ENCODE measurements at regions not wholly inside any gene's neighbourhood (a gene's known extent, or its start where the extent isn't known, plus 50 kb on each side); places are given as distances from the start of the nearest gene placed in this dataset.
A peak's percentile ranks its signal among the peaks of the same experiment; 100 is the strongest.

DNA sequence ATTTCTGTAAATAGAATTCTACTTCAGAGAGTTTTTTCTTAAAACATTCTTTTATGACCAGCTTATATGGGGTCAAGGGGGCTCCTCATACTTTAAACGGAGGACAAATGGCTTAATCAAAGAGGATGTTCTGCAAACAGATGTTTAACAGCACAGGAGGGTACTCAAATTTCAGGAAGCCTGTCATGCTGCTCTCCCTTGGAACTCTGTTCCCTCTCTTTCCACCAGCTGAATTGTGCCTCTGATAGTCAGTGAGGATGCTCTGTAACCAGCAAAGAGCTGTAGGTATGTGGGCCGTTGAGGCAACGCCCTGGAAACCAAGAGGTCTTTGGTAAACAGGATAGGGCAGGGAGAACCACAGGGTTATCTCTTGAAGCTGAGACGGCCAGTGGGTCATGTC is 161.1 kb downstream of the C5orf15 start:
- Histone ChIP-seq H3K79me2 (ENCODE audit: low read length) (no peaks in the 10 kb centered on the region), H3K27ac (ENCODE audit: low read length) (no peak overlapping the region), H3K27me3 (ENCODE audit: low read length) (no peaks in the 10 kb centered on the region), H3K4me3 (ENCODE audit: low read length) (no peak overlapping the region), H3K9me2 (replicated peaks; ENCODE audit: low read length) (no peaks in the 10 kb centered on the region), H2AFZ (ENCODE audit: low read length) (no peak overlapping the region), H4K20me1 (ENCODE audit: low read length) (no peaks in the 10 kb centered on the region), H3F3A (ENCODE audit: low read length, unreplicated experiment) (no peaks in the 10 kb centered on the region), H3K4me2 (ENCODE audit: low read length) (no peak overlapping the region), H3K4me1 (ENCODE audit: insufficient read depth, low read length) (no peaks in the 10 kb centered on the region), H3K9ac (ENCODE audit: low read length) (no peak overlapping the region), H3K36me3 (ENCODE audit: low read depth, low read length) (no peaks in the 10 kb centered on the region), H3K9me3 (ENCODE audit: low read length) (no peaks in the 10 kb centered on the region)
- intact Hi-C loops (cut with micrococcal nuclease): no loop called here
- CTCF ChIA-PET: no interaction called here
- TF ChIP-seq EZH2phosphoT487 (IDR thresholded peaks at IDR 0.05; ENCODE audit: borderline replicate concordance, low read length) (no peak), EZH2 (IDR thresholded peaks at IDR 0.05; ENCODE audit: low read length, unreplicated experiment) (no peak)
- TF ChIP-seq, protein P1, sequence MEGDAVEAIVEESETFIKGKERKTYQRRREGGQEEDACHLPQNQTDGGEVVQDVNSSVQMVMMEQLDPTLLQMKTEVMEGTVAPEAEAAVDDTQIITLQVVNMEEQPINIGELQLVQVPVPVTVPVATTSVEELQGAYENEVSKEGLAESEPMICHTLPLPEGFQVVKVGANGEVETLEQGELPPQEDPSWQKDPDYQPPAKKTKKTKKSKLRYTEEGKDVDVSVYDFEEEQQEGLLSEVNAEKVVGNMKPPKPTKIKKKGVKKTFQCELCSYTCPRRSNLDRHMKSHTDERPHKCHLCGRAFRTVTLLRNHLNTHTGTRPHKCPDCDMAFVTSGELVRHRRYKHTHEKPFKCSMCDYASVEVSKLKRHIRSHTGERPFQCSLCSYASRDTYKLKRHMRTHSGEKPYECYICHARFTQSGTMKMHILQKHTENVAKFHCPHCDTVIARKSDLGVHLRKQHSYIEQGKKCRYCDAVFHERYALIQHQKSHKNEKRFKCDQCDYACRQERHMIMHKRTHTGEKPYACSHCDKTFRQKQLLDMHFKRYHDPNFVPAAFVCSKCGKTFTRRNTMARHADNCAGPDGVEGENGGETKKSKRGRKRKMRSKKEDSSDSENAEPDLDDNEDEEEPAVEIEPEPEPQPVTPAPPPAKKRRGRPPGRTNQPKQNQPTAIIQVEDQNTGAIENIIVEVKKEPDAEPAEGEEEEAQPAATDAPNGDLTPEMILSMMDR (conservative IDR thresholded peaks at IDR 0.05; ENCODE audit: low read depth, low read length): no peak
- ATAC-seq (no peak), DNase-seq (no peak)
- BruUV-seq (replicated peaks): no TSS peak
- POLR2A ChIA-PET (ENCODE audit: unreplicated experiment): no interaction called here

DNA sequence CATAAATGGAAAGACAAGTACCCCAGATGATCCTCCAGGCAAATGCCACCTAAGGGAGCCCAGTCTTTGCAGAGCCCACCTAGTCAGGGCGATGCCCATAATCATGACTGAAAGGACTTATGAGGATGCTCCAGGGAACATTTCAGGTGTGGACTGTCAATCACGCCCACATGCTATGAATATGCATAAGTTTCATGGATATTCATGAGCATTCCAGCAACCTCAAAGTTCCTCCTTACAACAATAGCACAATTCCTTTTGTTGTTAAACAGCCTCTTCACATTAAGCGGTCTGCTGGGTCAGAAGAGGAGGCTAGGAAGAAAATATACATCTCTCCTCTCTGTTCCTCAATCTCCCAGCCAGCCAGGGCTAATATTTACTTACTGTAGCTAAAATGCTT is 161.6 kb downstream of the C5orf15 start:
- POLR2A ChIA-PET (ENCODE audit: unreplicated experiment): no interaction called here
- intact Hi-C loops (cut with micrococcal nuclease): no loop called here

DNA sequence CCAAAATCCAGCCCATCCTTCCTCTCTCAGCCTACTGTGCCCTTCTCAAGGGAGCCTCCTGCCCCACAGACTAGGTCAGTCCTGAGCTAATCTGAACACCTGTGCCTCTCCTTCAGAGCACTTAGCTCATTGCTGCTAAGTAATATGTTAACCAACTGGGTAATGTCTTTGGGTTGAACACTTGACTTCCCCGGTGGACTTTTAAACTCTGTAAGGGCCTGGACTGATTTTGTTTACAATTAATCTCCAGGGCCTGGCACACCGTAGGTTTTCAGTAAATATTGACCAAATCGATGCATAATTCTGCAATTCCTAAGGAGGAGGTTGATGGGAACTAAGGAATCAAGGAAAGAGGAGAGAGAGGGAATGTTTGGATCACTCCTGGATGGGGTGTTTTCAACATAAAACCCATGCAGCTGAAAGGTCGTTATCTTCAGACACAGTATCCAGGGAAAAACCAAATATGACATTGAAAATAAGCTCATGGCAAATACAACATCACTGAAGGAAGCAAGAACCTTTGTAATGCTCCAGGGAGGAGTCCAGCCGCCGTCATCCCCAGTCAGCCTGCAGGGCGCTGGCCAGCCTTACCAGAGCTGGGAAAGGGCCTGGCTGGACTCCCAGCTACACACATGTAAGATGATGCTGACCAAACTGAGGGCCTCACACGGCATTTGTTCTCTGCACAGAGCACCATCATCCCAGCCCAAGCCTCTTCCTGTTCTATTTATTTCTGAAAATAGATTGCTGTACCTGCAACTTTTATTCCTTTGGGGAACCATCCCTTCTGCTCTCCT is 166.3 kb downstream of the C5orf15 start:
- ChIA-PET CTCF (no interaction called here), POLR2A (ENCODE audit: unreplicated experiment) (no interaction called here)
- no TSS peak for BruUV-seq (replicated peaks)
- H3K79me2 ChIP-seq (ENCODE audit: low read length): no peaks in the 10 kb centered on the region
- TF ChIP-seq EZH2 (IDR thresholded peaks at IDR 0.05; ENCODE audit: low read length, unreplicated experiment) (no peak), EZH2phosphoT487 (IDR thresholded peaks at IDR 0.05; ENCODE audit: borderline replicate concordance, low read length) (no peak)
- TF ChIP-seq, protein P1 (conservative IDR thresholded peaks at IDR 0.05; ENCODE audit: low read depth, low read length): no peak
- no peak overlapping the region for H3K4me2 ChIP-seq (ENCODE audit: low read length)
- no peak overlapping the region for H3K27ac ChIP-seq (ENCODE audit: low read length)
- no peaks in the 10 kb centered on the region for H3K9me3 ChIP-seq (ENCODE audit: low read length)
- H3K36me3 ChIP-seq (ENCODE audit: low read depth, low read length): no peaks in the 10 kb centered on the region
- no peak overlapping the region for H2AFZ ChIP-seq (ENCODE audit: low read length)
- H3K9me2 ChIP-seq (replicated peaks; ENCODE audit: low read length): no peaks in the 10 kb centered on the region
- intact Hi-C loops (cut with micrococcal nuclease): no loop called here
- no peaks in the 10 kb centered on the region for H3F3A ChIP-seq (ENCODE audit: low read length, unreplicated experiment)
- H3K27me3 ChIP-seq (ENCODE audit: low read length): no peaks in the 10 kb centered on the region
- H4K20me1 ChIP-seq (ENCODE audit: low read length): no peaks in the 10 kb centered on the region
- H3K4me3 ChIP-seq (ENCODE audit: low read length): no peak overlapping the region
- ATAC-seq: peak; percentile 72
- H3K4me1 ChIP-seq (ENCODE audit: insufficient read depth, low read length): no peaks in the 10 kb centered on the region
- H3K9ac ChIP-seq (ENCODE audit: low read length): no peak overlapping the region
- DNase-seq: peak; percentile 11

More for the DNA sequence above, 161.6 kb downstream of the C5orf15 start:
- DNase-seq: no peak
- no peak overlapping the region for H3K4me2 ChIP-seq (ENCODE audit: low read length)
- H3K4me1 ChIP-seq (ENCODE audit: insufficient read depth, low read length): no peaks in the 10 kb centered on the region
- no peaks in the 10 kb centered on the region for H3K36me3 ChIP-seq (ENCODE audit: low read depth, low read length)
- no peak for ATAC-seq
- H3K9me3 ChIP-seq (ENCODE audit: low read length): no peaks in the 10 kb centered on the region
- no peaks in the 10 kb centered on the region for H4K20me1 ChIP-seq (ENCODE audit: low read length)
- H3K9ac ChIP-seq (ENCODE audit: low read length): no peak overlapping the region
- H3F3A ChIP-seq (ENCODE audit: low read length, unreplicated experiment): no peaks in the 10 kb centered on the region
- no peak overlapping the region for H3K4me3 ChIP-seq (ENCODE audit: low read length)
- H3K79me2 ChIP-seq (ENCODE audit: low read length): no peaks in the 10 kb centered on the region
- no TSS peak for BruUV-seq (replicated peaks)
- no peak overlapping the region for H3K27ac ChIP-seq (ENCODE audit: low read length)
- no peak for TF ChIP-seq EZH2phosphoT487 (IDR thresholded peaks at IDR 0.05; ENCODE audit: borderline replicate concordance, low read length)
- TF ChIP-seq EZH2 (IDR thresholded peaks at IDR 0.05; ENCODE audit: low read length, unreplicated experiment): no peak
- TF ChIP-seq, protein P1 (conservative IDR thresholded peaks at IDR 0.05; ENCODE audit: low read depth, low read length): no peak
- H2AFZ ChIP-seq (ENCODE audit: low read length): no peak overlapping the region
- no peaks in the 10 kb centered on the region for H3K9me2 ChIP-seq (replicated peaks; ENCODE audit: low read length)
- CTCF ChIA-PET: no interaction called here
- H3K27me3 ChIP-seq (ENCODE audit: low read length): no peaks in the 10 kb centered on the region

Measured in PC-3 (cell line).